ENCODE measurements at regions not wholly inside any gene's neighbourhood (a gene's known extent, or its start where the extent isn't known, plus 50 kb on each side); places are given as distances from the start of the nearest gene placed in this dataset.

DNA sequence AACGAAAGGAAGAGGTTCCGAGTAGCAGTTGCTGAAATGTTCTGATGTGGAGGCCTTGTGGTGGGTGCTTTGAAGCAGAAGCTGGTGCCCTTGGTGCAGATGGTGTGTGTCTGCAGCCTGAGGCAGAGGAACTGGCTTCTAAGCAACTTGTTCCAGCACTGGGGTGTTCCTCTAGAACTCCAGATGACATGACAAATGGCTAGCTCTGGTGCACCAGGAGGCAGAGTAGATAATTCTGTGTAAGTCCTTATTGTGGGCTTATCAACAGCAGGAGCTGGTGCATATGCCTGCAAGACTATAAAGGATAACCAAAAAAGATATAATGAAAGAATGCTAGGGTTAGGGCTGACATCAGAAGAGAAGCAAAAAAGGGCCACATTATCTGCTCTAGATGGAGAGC is 76.5 kb downstream of the ARL5B start:
- H3K27ac ChIP-seq, result no peak overlapping the region
- no peak for TF ChIP-seq ZFX (IDR thresholded peaks at IDR 0.05; ENCODE audit: borderline replicate concordance)
- TF ChIP-seq, protein P1, sequence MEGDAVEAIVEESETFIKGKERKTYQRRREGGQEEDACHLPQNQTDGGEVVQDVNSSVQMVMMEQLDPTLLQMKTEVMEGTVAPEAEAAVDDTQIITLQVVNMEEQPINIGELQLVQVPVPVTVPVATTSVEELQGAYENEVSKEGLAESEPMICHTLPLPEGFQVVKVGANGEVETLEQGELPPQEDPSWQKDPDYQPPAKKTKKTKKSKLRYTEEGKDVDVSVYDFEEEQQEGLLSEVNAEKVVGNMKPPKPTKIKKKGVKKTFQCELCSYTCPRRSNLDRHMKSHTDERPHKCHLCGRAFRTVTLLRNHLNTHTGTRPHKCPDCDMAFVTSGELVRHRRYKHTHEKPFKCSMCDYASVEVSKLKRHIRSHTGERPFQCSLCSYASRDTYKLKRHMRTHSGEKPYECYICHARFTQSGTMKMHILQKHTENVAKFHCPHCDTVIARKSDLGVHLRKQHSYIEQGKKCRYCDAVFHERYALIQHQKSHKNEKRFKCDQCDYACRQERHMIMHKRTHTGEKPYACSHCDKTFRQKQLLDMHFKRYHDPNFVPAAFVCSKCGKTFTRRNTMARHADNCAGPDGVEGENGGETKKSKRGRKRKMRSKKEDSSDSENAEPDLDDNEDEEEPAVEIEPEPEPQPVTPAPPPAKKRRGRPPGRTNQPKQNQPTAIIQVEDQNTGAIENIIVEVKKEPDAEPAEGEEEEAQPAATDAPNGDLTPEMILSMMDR (IDR thresholded peaks at IDR 0.05), result no peak

GRCh38 chr10:18737236-18737635 is 78.0 kb downstream of the ARL5B start:
- H3K27ac ChIP-seq, result no peak overlapping the region
- no peak for TF ChIP-seq ZFX (IDR thresholded peaks at IDR 0.05; ENCODE audit: borderline replicate concordance)
- TF ChIP-seq, protein P1 (IDR thresholded peaks at IDR 0.05), result no peak

DNA sequence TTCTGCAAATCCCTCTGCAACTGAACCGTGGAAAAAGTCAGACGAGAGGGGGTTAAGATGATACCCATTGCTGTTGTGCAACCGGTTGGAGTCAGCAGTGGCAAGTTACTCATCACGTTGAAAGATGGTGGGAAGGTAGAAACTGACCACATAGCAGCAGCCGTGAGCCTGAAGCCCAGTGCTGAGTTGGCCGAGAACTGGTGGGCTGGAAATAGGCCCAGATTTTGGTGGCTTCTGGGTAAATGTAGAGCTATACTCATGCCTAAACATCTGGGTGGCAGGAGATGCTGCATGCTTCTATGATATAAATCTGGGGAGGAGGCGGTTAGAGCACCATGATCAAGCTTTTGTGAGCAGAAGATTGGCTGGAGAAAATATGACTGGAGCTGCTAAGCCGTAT is 78.6 kb downstream of the ARL5B start:
- TF ChIP-seq ZFX (IDR thresholded peaks at IDR 0.05; ENCODE audit: borderline replicate concordance), result no peak
- TF ChIP-seq, protein P1 (IDR thresholded peaks at IDR 0.05), result no peak
- no peak overlapping the region for H3K27ac ChIP-seq

DNA sequence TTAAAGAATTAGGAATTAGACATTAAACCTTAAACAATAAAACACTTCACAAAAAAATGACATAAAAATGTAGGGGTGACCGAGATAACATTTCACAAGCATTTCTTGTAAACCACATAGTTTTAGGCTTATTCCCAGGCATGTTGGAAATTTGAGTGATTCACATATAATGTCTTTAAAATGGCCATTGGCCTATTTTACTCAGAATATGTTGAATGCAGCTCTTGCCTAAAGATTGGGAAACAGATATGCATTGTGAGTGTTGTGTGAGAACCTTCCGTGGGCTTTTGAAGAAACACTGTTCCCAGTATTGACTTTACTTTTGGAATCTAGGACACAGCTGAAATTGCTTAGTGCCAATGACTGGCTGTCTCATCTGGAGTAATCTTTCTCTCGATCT is 79.6 kb downstream of the ARL5B start:
- H3K27ac ChIP-seq, result no peak overlapping the region
- no peak for TF ChIP-seq ZFX (IDR thresholded peaks at IDR 0.05; ENCODE audit: borderline replicate concordance)
- TF ChIP-seq, protein P1 (IDR thresholded peaks at IDR 0.05), result no peak

DNA sequence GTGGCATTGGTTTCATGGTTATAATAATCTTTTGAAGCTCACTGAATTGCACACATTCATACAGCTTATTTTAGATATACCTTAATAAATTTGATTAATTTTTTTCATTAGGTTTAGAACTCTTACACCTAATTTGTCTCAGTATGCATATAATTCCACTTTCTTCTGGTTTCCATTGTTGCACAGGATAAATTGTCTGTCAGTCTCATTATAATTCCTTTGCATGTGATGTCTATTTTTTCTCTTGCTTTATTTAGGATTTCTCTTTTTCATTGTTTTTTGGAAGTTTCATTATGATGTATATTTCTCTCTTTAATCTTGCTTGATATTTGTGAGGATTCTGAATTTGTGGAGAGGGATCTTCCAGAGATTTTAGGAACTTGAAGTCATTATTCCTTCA is 84.7 kb downstream of the ARL5B start:
- TF ChIP-seq ZFX (IDR thresholded peaks at IDR 0.05; ENCODE audit: borderline replicate concordance), result no peak
- TF ChIP-seq, protein P1 (IDR thresholded peaks at IDR 0.05), result no peak
- no peak overlapping the region for H3K27ac ChIP-seq

- H3K27ac ChIP-seq, result no peak overlapping the region
- TF ChIP-seq, protein P1 (IDR thresholded peaks at IDR 0.05), result no peak
- no peak for TF ChIP-seq ZFX (IDR thresholded peaks at IDR 0.05; ENCODE audit: borderline replicate concordance)
Measured at GRCh38 chr10:18753312-18753895, 94.2 kb downstream of the ARL5B start.

DNA sequence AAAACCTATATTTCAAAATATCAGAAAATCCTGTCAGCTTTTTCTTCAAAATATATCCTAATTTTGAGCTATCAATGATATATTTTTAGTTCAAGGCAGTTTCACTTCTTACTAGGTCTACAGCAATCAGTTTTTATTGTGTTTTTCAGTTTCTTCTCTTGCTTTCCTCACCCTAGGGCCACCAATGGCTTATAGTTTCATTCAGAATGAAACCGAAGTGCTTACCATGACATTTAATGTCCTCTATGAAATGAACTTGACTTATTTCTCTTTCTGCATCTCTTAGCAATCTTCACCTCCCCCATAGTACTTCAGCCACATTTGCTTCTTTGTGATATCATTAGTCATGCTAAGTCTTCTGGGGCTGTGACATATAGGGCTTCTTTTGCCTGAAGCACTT is 100.3 kb downstream of the ARL5B start:
- no peak overlapping the region for H3K27ac ChIP-seq
- no peak for TF ChIP-seq ZFX (IDR thresholded peaks at IDR 0.05; ENCODE audit: borderline replicate concordance)
- TF ChIP-seq, protein P1 (IDR thresholded peaks at IDR 0.05), result no peak
